BE2C (cell line): ENCODE measurements at regions not wholly inside any gene's neighbourhood (a gene's known extent, or its start where the extent isn't known, plus 50 kb on each side); places are given as distances from the start of the nearest gene placed in this dataset.

Experiments used
- DNase-seq: peaks from one replicate; pipeline ENCODE4 v3.0.0-alpha.2; 2020
- H3K27me3 ChIP-seq: fragments of 250-450 bp; sonication (Bioruptor Pico); 2 replicates; pipeline ENCODE4 v1.5.1; 2020; ENCODE audit warnings: mild to moderate bottlenecking
- H3K36me3 ChIP-seq: fragments of 250-450 bp; sonication (Bioruptor Pico); 2 replicates; pipeline ENCODE4 v1.5.1; 2020; ENCODE audit warnings: mild to moderate bottlenecking
- H3K4me1 ChIP-seq: fragments of 250-450 bp; sonication (Bioruptor Pico); 2 replicates; pipeline ENCODE4 v1.5.1; 2020
- H3K4me3 ChIP-seq: 2 replicates; pipeline ENCODE4 v1.5.1; 2011; ENCODE audit warnings: low read depth, low read length
- H3K9me3 ChIP-seq: fragments of 250-450 bp; sonication (Bioruptor Pico); 2 replicates; pipeline ENCODE4 v1.5.1; 2020
- CTCF ChIP-seq: IDR thresholded peaks from 2 replicates; pipeline ENCODE4 v1.5.1; 2012; ENCODE audit warnings: mild to moderate bottlenecking, low read depth, low read length

GRCh38 chr2:200050921-200051610 is 95.7 kb downstream of the MAIP1 start:
- TF ChIP-seq CTCF: no peak
- DNase-seq: no peak

GRCh38 chr2:200051611-200051945 is 96.2 kb downstream of the MAIP1 start:
- H3K4me1 ChIP-seq: peaks cover 5% of the 10 kb centered on the region
- H3K9me3 ChIP-seq: no peaks in the 10 kb centered on the region; the same call in 1 of the 2 replicates
- H3K27me3 ChIP-seq: no peaks in the 10 kb centered on the region

More at GRCh38 chr2:200050921-200051610, 95.7 kb downstream of the MAIP1 start:
- no peaks in the 10 kb centered on the region; the same call in 1 of the 2 replicates for H3K9me3 ChIP-seq
- no peaks in the 10 kb centered on the region for H3K36me3 ChIP-seq
- H3K4me1 ChIP-seq: peaks cover 5% of the 10 kb centered on the region
- H3K27me3 ChIP-seq: no peaks in the 10 kb centered on the region
- no peak overlapping the region for H3K4me3 ChIP-seq

GRCh38 chr2:200052627-200053026 is 97.2 kb downstream of the MAIP1 start:
- no peaks in the 10 kb centered on the region for H3K36me3 ChIP-seq
- H3K9me3 ChIP-seq: no peaks in the 10 kb centered on the region; the same call in 1 of the 2 replicates
- H3K4me1 ChIP-seq: peaks cover 5% of the 10 kb centered on the region
- H3K4me3 ChIP-seq: no peak overlapping the region
- H3K27me3 ChIP-seq: no peaks in the 10 kb centered on the region
- no peak for TF ChIP-seq CTCF
- no peak for DNase-seq

More at GRCh38 chr2:200051611-200051945, 96.2 kb downstream of the MAIP1 start:
- TF ChIP-seq CTCF: no peak
- no peak for DNase-seq
- Histone ChIP-seq H3K36me3 (no peaks in the 10 kb centered on the region), H3K4me3 (no peak overlapping the region)

- Histone ChIP-seq H3K4me1 (peaks cover 5% of the 10 kb centered on the region), H3K4me3 (no peak overlapping the region), H3K27me3 (no peaks in the 10 kb centered on the region), H3K36me3 (no peaks in the 10 kb centered on the region), H3K9me3 (no peaks in the 10 kb centered on the region; the same call in 1 of the 2 replicates)
- DNase-seq: peak; percentile 54
- peak; percentile 51 for TF ChIP-seq CTCF
Measured at GRCh38 chr2:200054681-200055468, 99.5 kb downstream of the MAIP1 start.

- Histone ChIP-seq H3K9me3 (no peaks in the 10 kb centered on the region; the same call in 1 of the 2 replicates), H3K4me3 (no peak overlapping the region), H3K36me3 (no peaks in the 10 kb centered on the region), H3K27me3 (no peaks in the 10 kb centered on the region), H3K4me1 (peaks cover 5% of the 10 kb centered on the region)
- no peak for DNase-seq
- no peak for TF ChIP-seq CTCF
Measured at GRCh38 chr2:200056105-200056504, 100.7 kb downstream of the MAIP1 start.

GRCh38 chr2:200063155-200063554 is 107.8 kb downstream of the MAIP1 start:
- Histone ChIP-seq H3K36me3 (no peaks in the 10 kb centered on the region), H3K4me3 (no peak overlapping the region), H3K9me3 (no peaks in the 10 kb centered on the region), H3K27me3 (no peaks in the 10 kb centered on the region), H3K4me1 (peaks cover 17% of the 10 kb centered on the region)
- DNase-seq: no peak
- TF ChIP-seq CTCF: no peak
